GM12878 (cell line): ENCODE measurements at regions not wholly inside any gene's neighbourhood (a gene's known extent, or its start where the extent isn't known, plus 50 kb on each side); places are given as distances from the start of the nearest gene placed in this dataset.
"Not testable (repeated sequence)": the region's sequence is repeated elsewhere in the genome, so short reads cannot be mapped to it uniquely, and the experiment has no call there.

Source experiments
- CHD2 ChIP-seq: IDR thresholded peaks from 2 replicates; pipeline ENCODE4 v1.6.1; 2011; ENCODE audit warnings: low read depth, low read length, improper control_type of control experiment, borderline replicate concordance
- CTCF ChIP-seq, 3 experiments: IDR thresholded peaks in 2 of 3; conservative IDR thresholded peaks in 1 of 3; 2 replicates each; pipeline ENCODE4 v1.5.1; 2011; ENCODE audit warnings: low read depth in 3 of 3, low read length in 3 of 3, mild to moderate bottlenecking in 3 of 3, control low read depth in 2 of 3, moderate library complexity in 2 of 3, inconsistent platforms in 1 of 3, mixed read lengths in 1 of 3; ENCODE audit not compliant: control insufficient read depth in 2 of 3, insufficient read depth in 1 of 3; ENCODE audit errors: extremely low read depth in 1 of 3
- E2F8 ChIP-seq: fragments of 450-650 bp; IDR thresholded peaks from 2 replicates; pipeline ENCODE4 v1.6.1; 2018; ENCODE audit warnings: mild to moderate bottlenecking, low read depth, moderate library complexity; ENCODE audit not compliant: partially characterized antibody
- PKNOX1 ChIP-seq: fragments of 450-650 bp; IDR thresholded peaks from 2 replicates; pipeline ENCODE4 v1.6.1; 2016; ENCODE audit warnings: mild to moderate bottlenecking
- POLR2A ChIP-seq: IDR thresholded peaks from 2 replicates; pipeline ENCODE4 v1.6.1; 2011; ENCODE audit warnings: low read depth, mild to moderate bottlenecking, low read length
- POLR2AphosphoS5 ChIP-seq: IDR thresholded peaks from 2 replicates; pipeline ENCODE4 v1.6.1; 2011; ENCODE audit warnings: mild to moderate bottlenecking, low read length, inconsistent platforms
- RAD21 ChIP-seq: IDR thresholded peaks from 2 replicates; pipeline ENCODE4 v1.6.1; 2011; ENCODE audit warnings: mild to moderate bottlenecking, low read depth, low read length, moderate library complexity; ENCODE audit not compliant: insufficient read depth
- SIX5 ChIP-seq: IDR thresholded peaks from 2 replicates; pipeline ENCODE4 v1.6.1; 2011; ENCODE audit warnings: mild to moderate bottlenecking, low read depth, low read length, moderate library complexity; ENCODE audit not compliant: severe bottlenecking
- TAF1 ChIP-seq: IDR thresholded peaks from 2 replicates; pipeline ENCODE4 v1.6.1; 2011; ENCODE audit warnings: mild to moderate bottlenecking, low read depth, low read length, borderline replicate concordance
- ZNF24 ChIP-seq: fragments of 450-650 bp; IDR thresholded peaks from 2 replicates; pipeline ENCODE4 v1.6.1; 2017; ENCODE audit warnings: antibody characterized with exemption, mild to moderate bottlenecking

- TF ChIP-seq CHD2; ZNF24; E2F8; POLR2AphosphoS5; RAD21; POLR2A; CTCF (IDR thresholded peaks at IDR 0.05 in 2 of 3, conservative IDR thresholded peaks at IDR 0.05 in 1 of 3; ENCODE audit: control insufficient read depth in 2 of 3, extremely low read depth in 1 of 3, insufficient read depth in 1 of 3, low read depth in 3 of 3, low read length in 3 of 3); SIX5; TAF1; PKNOX1: not testable (repeated sequence)
These were observed 109.7 kb upstream of the CRYM start for GRCh38 chr16:21387757-21388156.
